Right lobe of liver (tissue), 6 donors: ENCODE measurements at regions not wholly inside any gene's neighbourhood (a gene's known extent, or its start where the extent isn't known, plus 50 kb on each side); places are given as distances from the start of the nearest gene placed in this dataset.

Experiments used
- ATAC-seq, 4 donors: fragments of 200-7000 bp; cut with Tn5 transposase; one replicate each; pipeline ENCODE4 v1.9.1; 2020; ENCODE audit warnings: mild to moderate bottlenecking in 4 of 4, moderate library complexity in 4 of 4
- DNase-seq, 3 donors: peaks; one replicate each; pipeline ENCODE4 v3.0.0-alpha.2; 2020
- H3K27ac ChIP-seq, 3 donors: fragments of 200-600 bp; one replicate each; pipeline ENCODE4 v1.8.0; 2022
- H3K27me3 ChIP-seq, 2 donors: fragments of 200-600 bp; one replicate each; pipeline ENCODE4 v1.8.0; 2022
- H3K36me3 ChIP-seq, 4 donors: fragments of 200-600 bp; sonication (generic) in 1 of 4; one replicate each; pipeline versions ENCODE4 v1.5.1 to v1.8.0; 2017 to 2022; ENCODE audit warnings: control low read depth in 1 of 4
- H3K4me1 ChIP-seq, 4 donors: fragments of 200-600 bp; sonication (generic) in 1 of 4; one replicate each; pipeline versions ENCODE4 v1.5.1 to v1.8.0; 2017 to 2022; ENCODE audit warnings: control low read depth in 1 of 4
- H3K4me3 ChIP-seq, 3 donors: fragments of 200-600 bp; one replicate each; pipeline ENCODE4 v1.8.0; 2022
- H3K9me3 ChIP-seq, 4 donors: fragments of 200-600 bp; sonication (generic) in 1 of 4; one replicate each; pipeline versions ENCODE4 v1.5.1 to v1.8.0; 2017 to 2022; ENCODE audit warnings: control low read depth in 1 of 4
- POLR2A ChIP-seq: fragments of 450-650 bp; IDR thresholded peaks from one replicate; pipeline ENCODE4 v1.6.1; 2017; ENCODE audit warnings: antibody characterized with exemption, mild to moderate bottlenecking
- WGBS: methylation state at CpG from one replicate; pipeline ENCODE4 v1.1.6; 2018; ENCODE audit warnings: low coverage, low lambda C conversion rate; ENCODE audit not compliant: insufficient coverage; ENCODE audit errors: missing lambda C conversion rate; 5-methylcytosine and 5-hydroxymethylcytosine counted together
- intact Hi-C, 2 donors: fragments of 100-400 bp; cut with DNase I; formaldehyde crosslinking; loops; one replicate each; pipeline versions ENCODE4 v1.11.2 to v1.14.1; 2022
- TF ChIP-seq, protein P1 (sequence below), 4 donors: fragments of 200-600 bp in 3 of 4; fragments of 450-650 bp in 1 of 4; IDR thresholded peaks; one replicate each; pipeline versions ENCODE4 v1.5.1 to v1.8.0; 2016 to 2022; ENCODE audit warnings: antibody characterized with exemption in 4 of 4, mild to moderate bottlenecking in 2 of 4
- donor health status: DM: no; HTN: yes; CAD: no.
- donor health status: DM: no; HTN: no; CAD: no.
- donor health status: DM: no; HTN: no; CAD: no.
- donor health status: DM: no; HTN: yes; CAD: no.
- donor health status: DM: no; HTN: yes; CAD: no.

DNA sequence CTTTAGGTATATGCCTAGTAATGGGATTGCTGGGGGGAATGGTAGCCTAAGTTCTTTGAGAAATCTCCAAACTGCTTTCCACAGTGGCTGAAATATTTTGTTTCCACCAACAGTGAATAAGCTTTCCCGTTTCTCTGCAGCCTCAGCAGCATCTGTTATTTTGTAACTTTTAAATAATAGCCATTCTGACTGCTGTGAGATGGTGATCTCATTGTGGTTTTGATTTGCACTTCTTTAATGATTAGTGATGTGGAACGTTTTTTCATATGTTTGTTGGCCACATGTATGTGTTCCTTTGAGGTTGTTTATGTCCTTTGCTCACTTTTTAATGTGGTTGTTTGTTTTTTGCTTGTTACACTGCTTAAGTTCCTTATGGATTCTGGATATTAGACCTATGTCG is 237.4 kb downstream of the CENPF start:
- H3K27me3 ChIP-seq = no peaks in the 10 kb centered on the region
- no peak overlapping the region for H3K27ac ChIP-seq
- no peak overlapping the region for H3K4me3 ChIP-seq
- H3K36me3 ChIP-seq = no peaks in the 10 kb centered on the region
- H3K4me1 ChIP-seq = no peaks in the 10 kb centered on the region
- TF ChIP-seq POLR2A = no peak
- TF ChIP-seq, protein P1, sequence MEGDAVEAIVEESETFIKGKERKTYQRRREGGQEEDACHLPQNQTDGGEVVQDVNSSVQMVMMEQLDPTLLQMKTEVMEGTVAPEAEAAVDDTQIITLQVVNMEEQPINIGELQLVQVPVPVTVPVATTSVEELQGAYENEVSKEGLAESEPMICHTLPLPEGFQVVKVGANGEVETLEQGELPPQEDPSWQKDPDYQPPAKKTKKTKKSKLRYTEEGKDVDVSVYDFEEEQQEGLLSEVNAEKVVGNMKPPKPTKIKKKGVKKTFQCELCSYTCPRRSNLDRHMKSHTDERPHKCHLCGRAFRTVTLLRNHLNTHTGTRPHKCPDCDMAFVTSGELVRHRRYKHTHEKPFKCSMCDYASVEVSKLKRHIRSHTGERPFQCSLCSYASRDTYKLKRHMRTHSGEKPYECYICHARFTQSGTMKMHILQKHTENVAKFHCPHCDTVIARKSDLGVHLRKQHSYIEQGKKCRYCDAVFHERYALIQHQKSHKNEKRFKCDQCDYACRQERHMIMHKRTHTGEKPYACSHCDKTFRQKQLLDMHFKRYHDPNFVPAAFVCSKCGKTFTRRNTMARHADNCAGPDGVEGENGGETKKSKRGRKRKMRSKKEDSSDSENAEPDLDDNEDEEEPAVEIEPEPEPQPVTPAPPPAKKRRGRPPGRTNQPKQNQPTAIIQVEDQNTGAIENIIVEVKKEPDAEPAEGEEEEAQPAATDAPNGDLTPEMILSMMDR (IDR thresholded peaks at IDR 0.05) = no peak
- no peak for ATAC-seq
- no peaks in the 10 kb centered on the region for H3K9me3 ChIP-seq
- WGBS = 44% methylated on average over 3 of the region's 3 CpGs
- intact Hi-C loops = no loop called here
- no peak for DNase-seq

DNA sequence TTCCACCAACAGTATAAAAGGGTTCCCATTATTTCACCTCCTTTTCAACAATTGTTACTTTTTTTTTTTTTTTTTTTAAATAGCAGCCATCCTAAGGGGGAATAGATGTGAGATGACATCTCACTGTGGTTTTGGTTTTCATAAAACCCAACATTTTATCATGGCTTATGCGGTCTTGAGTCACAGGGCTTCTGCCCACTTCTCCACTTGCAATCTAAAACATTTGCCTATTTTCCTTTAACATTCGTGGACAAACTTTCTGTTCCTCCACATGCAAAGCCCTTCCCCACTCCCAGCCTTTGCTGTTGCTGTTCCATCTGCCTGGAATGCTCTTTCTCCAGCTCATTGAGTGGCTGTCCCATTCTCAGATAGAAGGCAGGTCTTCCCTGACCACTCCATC is 239.7 kb upstream of the KCNK2 start:
- intact Hi-C loops = no loop called here
- Histone ChIP-seq H3K36me3 (no peaks in the 10 kb centered on the region), H3K27ac (no peak overlapping the region), H3K4me1 (no peaks in the 10 kb centered on the region), H3K27me3 (no peaks in the 10 kb centered on the region), H3K4me3 (no peak overlapping the region), H3K9me3 (no peaks in the 10 kb centered on the region)
- 59% methylated on average over 2 of the region's 2 CpGs for WGBS
- DNase-seq = no peak
- no peak for TF ChIP-seq POLR2A
- TF ChIP-seq, protein P1 (IDR thresholded peaks at IDR 0.05) = no peak
- no peak for ATAC-seq

- Histone ChIP-seq H3K4me3 (no peak overlapping the region), H3K27me3 (no peaks in the 10 kb centered on the region), H3K36me3 (no peaks in the 10 kb centered on the region), H3K27ac (no peak overlapping the region), H3K4me1 (no peaks in the 10 kb centered on the region), H3K9me3 (no peaks in the 10 kb centered on the region)
- TF ChIP-seq, protein P1 (IDR thresholded peaks at IDR 0.05) = no peak
- TF ChIP-seq POLR2A = no peak
- no peak for ATAC-seq
- DNase-seq = no peak
- intact Hi-C loops = no loop called here
Measured at GRCh38 chr1:214843281-214843680, 239.3 kb upstream of the KCNK2 start.

GRCh38 chr1:214844319-214844718 is 238.2 kb upstream of the KCNK2 start:
- H3K4me1 ChIP-seq = no peaks in the 10 kb centered on the region
- TF ChIP-seq, protein P1 (IDR thresholded peaks at IDR 0.05) = no peak
- no peak for TF ChIP-seq POLR2A
- H3K9me3 ChIP-seq = no peaks in the 10 kb centered on the region
- no peaks in the 10 kb centered on the region for H3K36me3 ChIP-seq
- 38% methylated on average over 4 of the region's 4 CpGs for WGBS
- H3K27ac ChIP-seq = no peak overlapping the region
- ATAC-seq (no peak), DNase-seq (no peak)
- no peaks in the 10 kb centered on the region for H3K27me3 ChIP-seq
- no peak overlapping the region for H3K4me3 ChIP-seq
- intact Hi-C loops = no loop called here

- TF ChIP-seq, protein P1 (IDR thresholded peaks at IDR 0.05) = no peak
- TF ChIP-seq POLR2A = no peak
- ATAC-seq (no peak), DNase-seq (no peak)
- H3K4me3 ChIP-seq = no peak overlapping the region
- H3K9me3 ChIP-seq = no peaks in the 10 kb centered on the region
- intact Hi-C loops = no loop called here
- H3K27ac ChIP-seq = no peak overlapping the region
- 46% methylated on average over 1 of the region's 5 CpGs for WGBS
- H3K4me1 ChIP-seq = no peaks in the 10 kb centered on the region
- no peaks in the 10 kb centered on the region for H3K36me3 ChIP-seq
- H3K27me3 ChIP-seq = no peaks in the 10 kb centered on the region
Measured at GRCh38 chr1:214846276-214846675, 236.3 kb upstream of the KCNK2 start.
